IMR-90 (cell line): ENCODE measurements at regions not wholly inside any gene's neighbourhood (a gene's known extent, or its start where the extent isn't known, plus 50 kb on each side); places are given as distances from the start of the nearest gene placed in this dataset.

Experiments used
- ATAC-seq: fragments of 200-7000 bp; cut with Tn5 transposase; 2 replicates; pipeline ENCODE4 v1.9.1; 2020; ENCODE audit warnings: low read depth, mild to moderate bottlenecking, moderate library complexity
- BruUV-seq: library from RNA; stranded (reverse); fragments of 400-500 nt; replicated peaks from 2 replicates; lab custom pipeline; 2021; lab: Mats Ljungman, UMichigan
- CTCF ChIA-PET: fragments of 300-600 bp; formaldehyde crosslinking; extraction: SDS; loops from one replicate; lab custom pipeline; 2021; ENCODE audit warnings: antibody characterized with exemption; lab: Yijun Ruan, JAX
- POLR2A ChIA-PET: fragments of 300-600 bp; sonication (Branson Sonifier 250); formaldehyde crosslinking; loops from one replicate; lab custom pipeline; 2022; ENCODE audit warnings: antibody characterized with exemption; ENCODE audit not compliant: unreplicated experiment; lab: Charles Lee
- DNase-seq: peaks from one replicate; pipeline ENCODE4 v3.0.0; 2013
- H2AFZ ChIP-seq: replicated peaks from 2 replicates; pipeline ENCODE3; 2013; ENCODE audit warnings: low read length, mild to moderate bottlenecking; ENCODE audit not compliant: poor library complexity
- H2AK5ac ChIP-seq: 2 replicates; pipeline ENCODE4 v1.6.1; 2013; ENCODE audit warnings: low read depth, low read length, inconsistent platforms
- H2AK9ac ChIP-seq: replicated peaks from 2 replicates; pipeline ENCODE3; 2013; ENCODE audit warnings: mild to moderate bottlenecking, low read depth, low read length, moderate library complexity; ENCODE audit not compliant: poor library complexity
- H2BK120ac ChIP-seq: 2 replicates; pipeline ENCODE4 v1.6.1; 2013; ENCODE audit warnings: low read depth, low read length, inconsistent platforms
- H2BK15ac ChIP-seq: 3 replicates; pipeline ENCODE4 v1.6.1; 2013; ENCODE audit warnings: low read depth, low read length, inconsistent platforms
- H2BK20ac ChIP-seq: 2 replicates; pipeline ENCODE4 v1.6.1; 2013; ENCODE audit warnings: low read depth, mild to moderate bottlenecking, inconsistent platforms, low read length, moderate library complexity
- H2BK5ac ChIP-seq: 2 replicates; pipeline ENCODE4 v1.6.1; 2013; ENCODE audit warnings: mild to moderate bottlenecking, low read depth, low read length, inconsistent platforms; ENCODE audit not compliant: poor library complexity, severe bottlenecking
- H3K14ac ChIP-seq: replicated peaks from 2 replicates; pipeline ENCODE4 v1.6.1; 2013; ENCODE audit warnings: low read depth, low read length, inconsistent platforms
- H3K18ac ChIP-seq: 2 replicates; pipeline ENCODE4 v1.6.1; 2013; ENCODE audit warnings: low read depth, low read length, control low read depth
- H3K23ac ChIP-seq: 2 replicates; pipeline ENCODE4 v1.6.1; 2013; ENCODE audit warnings: low read depth, low read length, inconsistent platforms
- H3K27ac ChIP-seq: 2 replicates; pipeline ENCODE4 v1.5.1; 2013; ENCODE audit warnings: mild to moderate bottlenecking, control low read depth, low read length; ENCODE audit not compliant: insufficient read depth
- H3K27me3 ChIP-seq: 2 replicates; pipeline ENCODE4 v1.6.1; 2013; ENCODE audit warnings: low read length; ENCODE audit not compliant: control insufficient read depth, insufficient read depth
- H3K36me3 ChIP-seq: 2 replicates; pipeline ENCODE4 v1.6.1; 2013; ENCODE audit warnings: low read length, mixed read lengths; ENCODE audit not compliant: control insufficient read depth, insufficient read depth
- H3K4ac ChIP-seq: 2 replicates; pipeline ENCODE4 v1.6.1; 2013; ENCODE audit warnings: low read depth, low read length, inconsistent platforms
- H3K4me1 ChIP-seq: 2 replicates; pipeline ENCODE4 v1.6.1; 2013; ENCODE audit warnings: low read length, mixed read lengths; ENCODE audit not compliant: control insufficient read depth, insufficient read depth
- H3K4me2 ChIP-seq: 2 replicates; pipeline ENCODE4 v1.6.1; 2013; ENCODE audit warnings: low read depth, mild to moderate bottlenecking, control low read depth, low read length, moderate library complexity
- H3K4me3 ChIP-seq: 2 replicates; pipeline ENCODE4 v1.5.1; 2013; ENCODE audit warnings: low read depth, mild to moderate bottlenecking, control low read depth, low read length, moderate library complexity; ENCODE audit not compliant: insufficient read depth
- H3K56ac ChIP-seq: 2 replicates; pipeline ENCODE4 v1.6.1; 2013; ENCODE audit warnings: low read length, inconsistent platforms; ENCODE audit not compliant: insufficient read depth; ENCODE audit errors: extremely low read depth
- H3K79me1 ChIP-seq, 2 experiments: 2 replicates each; pipeline ENCODE4 v1.6.1; 2013; ENCODE audit warnings: low read length in 2 of 2, inconsistent platforms in 1 of 2, low read depth in 1 of 2
- H3K9ac ChIP-seq: 2 replicates; pipeline ENCODE4 v1.6.1; 2013; ENCODE audit warnings: low read depth, low read length, control low read depth
- H3K9me1 ChIP-seq: 2 replicates; pipeline ENCODE4 v1.6.1; 2013; ENCODE audit warnings: low read length, inconsistent platforms; ENCODE audit not compliant: insufficient read depth
- H3K9me3 ChIP-seq: 2 replicates; pipeline ENCODE4 v1.6.1; 2013; ENCODE audit warnings: low read length; ENCODE audit not compliant: control insufficient read depth, insufficient read depth
- H4K20me1 ChIP-seq: 2 replicates; pipeline ENCODE4 v1.6.1; 2013; ENCODE audit warnings: low read length, inconsistent platforms; ENCODE audit not compliant: insufficient read depth
- H4K5ac ChIP-seq: 2 replicates; pipeline ENCODE4 v1.6.1; 2013; ENCODE audit warnings: mild to moderate bottlenecking, low read depth, low read length, control low read depth
- H4K8ac ChIP-seq, 2 experiments: 2 replicates each; pipeline ENCODE4 v1.6.1; 2013; ENCODE audit warnings: low read depth in 2 of 2, low read length in 2 of 2, control low read depth in 1 of 2, inconsistent platforms in 1 of 2
- H4K91ac ChIP-seq: 2 replicates; pipeline ENCODE4 v1.6.1; 2013; ENCODE audit warnings: low read depth, low read length, inconsistent platforms; ENCODE audit not compliant: insufficient read depth
- MXI1 ChIP-seq: IDR thresholded peaks from 2 replicates; pipeline ENCODE4 v1.6.1; 2012; ENCODE audit warnings: low read depth, mild to moderate bottlenecking, low read length, moderate library complexity, borderline replicate concordance
- NFE2L2 ChIP-seq: fragments of 150-350 bp; IDR thresholded peaks from 2 replicates; pipeline ENCODE4 v1.6.1; 2016; ENCODE audit warnings: low read depth, mild to moderate bottlenecking, low read length
- WGBS, 2 experiments: methylation state at CpG; one replicate each; pipeline versions ENCODE4 v1.1.5 to v1.1.7; 2013; ENCODE audit warnings: missing lambda C conversion rate in 2 of 2; ENCODE audit not compliant: insufficient read length in 1 of 2; ENCODE audit errors: extremely low coverage in 2 of 2; 5-methylcytosine and 5-hydroxymethylcytosine counted together
- dilution Hi-C: fragments of 300-500 bp; cut with HindIII; formaldehyde crosslinking; loops from one replicate; pipeline ENCODE4 v1.14.3; 2018; ENCODE audit warnings: low sequenced_read_pairs; ENCODE audit not compliant: unreplicated experiment
- in situ Hi-C: fragments of 300-500 bp; cut with MboI; formaldehyde crosslinking; loops from 3 replicates; pipeline ENCODE4 v1.14.3; 2019; ENCODE audit warnings: low sequenced_read_pairs, inconsistent platforms, mixed read lengths
- intact Hi-C: fragments of 100-400 bp; cut with micrococcal nuclease; formaldehyde crosslinking; loops from 2 replicates; pipeline ENCODE4 v1.10.0; 2022

DNA sequence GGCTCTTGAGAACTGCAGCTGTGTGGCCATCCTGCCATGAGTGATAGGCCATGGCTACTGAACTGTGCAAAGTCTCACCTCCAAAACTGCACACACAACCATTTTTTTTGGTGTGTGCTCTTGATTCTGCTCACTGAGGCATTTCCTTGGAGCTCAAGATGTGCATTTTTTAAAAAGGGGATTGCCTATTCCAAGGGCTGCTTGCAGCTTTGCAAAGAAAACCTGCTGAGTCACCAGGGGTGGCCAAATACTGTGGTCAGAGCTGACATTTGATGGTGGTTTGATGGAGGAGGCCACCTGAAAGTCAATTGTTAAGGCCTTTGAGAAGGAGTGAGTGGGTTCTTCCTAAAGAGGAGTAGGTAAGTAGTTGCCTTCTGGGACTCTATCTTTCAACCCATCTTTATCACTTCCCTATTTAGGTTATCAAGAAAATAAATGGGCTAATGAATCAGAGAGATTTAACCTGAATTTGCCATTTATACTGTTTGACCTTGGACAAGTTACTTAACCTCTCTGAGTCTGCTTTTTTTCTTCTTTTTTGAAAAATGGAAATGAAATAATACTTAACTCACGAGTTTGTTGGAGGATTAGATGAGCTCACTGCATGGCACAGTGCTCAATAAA is 87.9 kb downstream of the CHST2 start:
- peak; percentile 42; the same call in 1 of the 2 replicates for ATAC-seq

More for the DNA sequence above, 87.9 kb downstream of the CHST2 start:
- H2BK120ac ChIP-seq: no peak overlapping the region
- H3K14ac ChIP-seq: no peak overlapping the region
- peaks cover 1% of the 10 kb centered on the region; the same call in 1 of the 2 replicates for H3K4me1 ChIP-seq
- H2AK5ac ChIP-seq: no peak overlapping the region
- CTCF ChIA-PET: interaction anchor here (0.7 kb wide), 1 partner anchor 436 kb away, joined by 3 read pairs; no protein-coding TSS in a partner anchor
- in situ Hi-C loops (no loop called here), dilution Hi-C loops (no loop called here), intact Hi-C loops (no loop called here)
- H4K5ac ChIP-seq: no peak overlapping the region
- no peak overlapping the region for H4K8ac ChIP-seq
- no peaks in the 10 kb centered on the region for H3K36me3 ChIP-seq
- no TSS peak for BruUV-seq
- no peaks in the 10 kb centered on the region for H3K9me1 ChIP-seq
- H3K4me3 ChIP-seq: no peak overlapping the region
- H2AK9ac ChIP-seq: no peak overlapping the region
- H3K18ac ChIP-seq: no peak overlapping the region
- no peak overlapping the region for H3K9ac ChIP-seq
- no peak overlapping the region for H3K56ac ChIP-seq
- no CpG with 5 or more reads among the region's 1 CpG for WGBS, 2 experiments
- no peak overlapping the region; the same call in 1 of the 2 replicates for H3K23ac ChIP-seq
- H4K20me1 ChIP-seq: no peaks in the 10 kb centered on the region
- no peak overlapping the region for H2BK5ac ChIP-seq
- no peak overlapping the region for H2AFZ ChIP-seq
- H2BK20ac ChIP-seq: no peak overlapping the region
- TF ChIP-seq NFE2L2 (peak; percentile 60; the same call in 1 of the 2 replicates), MXI1 (no peak)
- no peaks in the 10 kb centered on the region for H3K9me3 ChIP-seq
- DNase-seq: peak; percentile 67
- H3K4ac ChIP-seq: no peak overlapping the region
- H3K27ac ChIP-seq: no peak overlapping the region
- H2BK15ac ChIP-seq: no peak overlapping the region
- POLR2A ChIA-PET: no interaction called here
- no peak overlapping the region for H4K91ac ChIP-seq
- no peak overlapping the region for H3K4me2 ChIP-seq
- H3K79me1 ChIP-seq: no peaks in the 10 kb centered on the region
- H3K27me3 ChIP-seq: no peaks in the 10 kb centered on the region
